Ishikawa (cell line): ENCODE measurements at regions not wholly inside any gene's neighbourhood (a gene's known extent, or its start where the extent isn't known, plus 50 kb on each side); places are given as distances from the start of the nearest gene placed in this dataset.

Experiments used
- EP300 ChIP-seq: IDR thresholded peaks from 2 replicates; pipeline ENCODE4 v1.6.1; 2012; ENCODE audit warnings: borderline replicate concordance
- YY1 ChIP-seq: IDR thresholded peaks from 2 replicates; pipeline ENCODE4 v1.6.1; 2012; ENCODE audit warnings: low read depth

- TF ChIP-seq YY1, result no peak
- no peak for TF ChIP-seq EP300
These were observed 67.7 kb upstream of the GATA6 start for GRCh38 chr18:22101731-22102130.
